Mammary epithelial cell (primary cell): ENCODE measurements at regions not wholly inside any gene's neighbourhood (a gene's known extent, or its start where the extent isn't known, plus 50 kb on each side); places are given as distances from the start of the nearest gene placed in this dataset.

Experiments used
- EZH2 ChIP-seq: IDR thresholded peaks from 2 replicates; pipeline ENCODE4 v1.6.1; 2012; ENCODE audit warnings: low read length, inconsistent platforms, borderline replicate concordance
- TF ChIP-seq, protein P1 (sequence below), 2 donors: IDR thresholded peaks in 1 of 2; conservative IDR thresholded peaks in 1 of 2; 2 replicates each; pipeline ENCODE4 v1.5.1; 2011 to 2012; ENCODE audit warnings: inconsistent platforms in 2 of 2, low read length in 2 of 2, mild to moderate bottlenecking in 2 of 2, control low read depth in 1 of 2, low read depth in 1 of 2; ENCODE audit not compliant: insufficient read depth in 1 of 2; ENCODE audit errors: extremely low read depth in 1 of 2

- TF ChIP-seq, protein P1, sequence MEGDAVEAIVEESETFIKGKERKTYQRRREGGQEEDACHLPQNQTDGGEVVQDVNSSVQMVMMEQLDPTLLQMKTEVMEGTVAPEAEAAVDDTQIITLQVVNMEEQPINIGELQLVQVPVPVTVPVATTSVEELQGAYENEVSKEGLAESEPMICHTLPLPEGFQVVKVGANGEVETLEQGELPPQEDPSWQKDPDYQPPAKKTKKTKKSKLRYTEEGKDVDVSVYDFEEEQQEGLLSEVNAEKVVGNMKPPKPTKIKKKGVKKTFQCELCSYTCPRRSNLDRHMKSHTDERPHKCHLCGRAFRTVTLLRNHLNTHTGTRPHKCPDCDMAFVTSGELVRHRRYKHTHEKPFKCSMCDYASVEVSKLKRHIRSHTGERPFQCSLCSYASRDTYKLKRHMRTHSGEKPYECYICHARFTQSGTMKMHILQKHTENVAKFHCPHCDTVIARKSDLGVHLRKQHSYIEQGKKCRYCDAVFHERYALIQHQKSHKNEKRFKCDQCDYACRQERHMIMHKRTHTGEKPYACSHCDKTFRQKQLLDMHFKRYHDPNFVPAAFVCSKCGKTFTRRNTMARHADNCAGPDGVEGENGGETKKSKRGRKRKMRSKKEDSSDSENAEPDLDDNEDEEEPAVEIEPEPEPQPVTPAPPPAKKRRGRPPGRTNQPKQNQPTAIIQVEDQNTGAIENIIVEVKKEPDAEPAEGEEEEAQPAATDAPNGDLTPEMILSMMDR (conservative IDR thresholded peaks at IDR 0.05 in 1 of 2, IDR thresholded peaks at IDR 0.05 in 1 of 2; ENCODE audit: extremely low read depth in 1 of 2, insufficient read depth in 1 of 2, low read depth in 1 of 2, low read length in 2 of 2): no peak
- TF ChIP-seq EZH2: no peak
These were observed 51.5 kb upstream of the CNIH3 start for GRCh38 chr1:224564454-224565084.
